GM19025 (cell line): ENCODE measurements at regions not wholly inside any gene's neighbourhood (a gene's known extent, or its start where the extent isn't known, plus 50 kb on each side); places are given as distances from the start of the nearest gene placed in this dataset.
"Not testable (repeated sequence)": the region's sequence is repeated elsewhere in the genome, so short reads cannot be mapped to it uniquely, and the experiment has no call there.

Experiments used
- ATAC-seq: cut with Tn5 transposase; IDR thresholded peaks from one replicate; pipeline ENCODE4 v1.9.1; 2021; ENCODE audit warnings: mild to moderate bottlenecking, low read depth, moderate library complexity; ENCODE audit not compliant: unreplicated experiment

DNA sequence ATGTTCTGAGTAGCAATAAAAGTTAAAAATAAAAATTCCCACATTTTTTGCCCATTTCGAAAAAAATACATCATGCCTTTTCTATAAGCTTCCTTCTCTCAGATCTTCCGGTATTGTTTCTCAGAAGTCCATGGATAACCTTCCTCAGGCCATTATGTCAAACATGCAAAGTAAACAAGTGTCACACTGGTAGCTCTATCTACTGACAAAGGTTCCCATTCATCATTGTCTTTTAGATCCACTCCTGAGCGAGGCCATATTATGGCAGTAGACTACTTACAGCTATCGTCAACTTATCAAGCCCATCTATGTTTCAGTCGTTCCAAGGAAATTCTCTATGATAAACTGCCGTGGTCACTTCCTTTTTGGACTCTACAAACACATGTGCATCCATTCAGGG, 1068.2 kb downstream of the GLUD2 start:
- no peak for ATAC-seq

DNA sequence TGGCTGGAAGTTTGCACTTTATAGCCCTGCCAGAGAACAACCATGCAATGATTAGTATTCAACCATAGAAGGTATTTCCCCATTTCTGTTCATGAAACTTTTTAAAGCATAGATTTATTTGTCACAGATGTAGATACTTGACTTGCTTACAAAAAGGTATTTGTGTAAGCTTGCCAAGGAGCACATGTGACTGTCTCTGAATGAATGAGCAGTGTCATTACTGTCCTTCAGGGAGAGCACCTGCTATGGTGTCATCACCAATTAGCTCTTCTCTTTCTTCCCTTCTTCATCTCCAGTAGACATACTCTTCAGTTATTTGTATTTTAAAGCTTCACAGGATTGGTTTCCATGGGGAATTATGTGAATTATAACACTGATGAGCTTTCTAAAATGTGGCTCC, 1064.7 kb upstream of the GRIA3 start:
- ATAC-seq: no peak

DNA sequence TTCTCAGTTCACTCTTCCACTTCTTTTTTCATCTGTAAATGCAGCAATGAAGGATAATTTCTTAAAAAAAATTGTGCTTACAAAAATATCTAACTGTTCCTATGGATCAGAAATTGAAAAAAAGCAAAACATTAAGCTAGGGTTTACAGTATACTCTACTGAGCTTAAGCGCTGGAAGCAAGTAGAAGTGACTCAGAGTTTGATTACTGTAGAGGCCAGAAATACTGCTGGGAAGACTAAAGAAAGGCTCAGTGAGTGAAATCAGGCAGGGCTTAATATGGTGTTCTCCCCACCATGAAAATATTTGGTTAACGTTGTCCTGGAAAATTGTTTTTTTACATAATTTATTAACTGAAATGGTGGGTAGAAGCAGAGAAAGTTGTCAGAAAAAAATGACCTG, 1061.8 kb upstream of the GRIA3 start:
- ATAC-seq: no peak

DNA sequence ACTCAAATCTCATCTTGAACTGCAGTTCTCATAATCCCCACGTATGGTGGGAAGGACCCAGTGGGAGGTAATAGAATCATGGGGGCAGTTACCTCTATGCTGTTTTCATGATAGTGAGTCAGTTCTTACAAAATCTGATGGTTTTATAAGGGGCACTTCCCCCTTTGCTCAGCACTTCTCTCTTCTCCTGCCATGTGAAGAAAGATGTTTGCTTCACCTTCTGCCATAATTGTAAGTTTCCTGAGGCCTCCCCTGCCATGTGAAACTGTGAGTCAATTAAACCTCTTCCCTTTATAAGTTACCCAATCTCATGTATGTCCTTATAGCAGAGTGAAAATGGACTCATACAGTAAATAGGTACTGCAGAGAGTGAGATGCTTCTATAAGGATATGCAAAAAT, 1050.6 kb upstream of the GRIA3 start:
- no peak for ATAC-seq

DNA sequence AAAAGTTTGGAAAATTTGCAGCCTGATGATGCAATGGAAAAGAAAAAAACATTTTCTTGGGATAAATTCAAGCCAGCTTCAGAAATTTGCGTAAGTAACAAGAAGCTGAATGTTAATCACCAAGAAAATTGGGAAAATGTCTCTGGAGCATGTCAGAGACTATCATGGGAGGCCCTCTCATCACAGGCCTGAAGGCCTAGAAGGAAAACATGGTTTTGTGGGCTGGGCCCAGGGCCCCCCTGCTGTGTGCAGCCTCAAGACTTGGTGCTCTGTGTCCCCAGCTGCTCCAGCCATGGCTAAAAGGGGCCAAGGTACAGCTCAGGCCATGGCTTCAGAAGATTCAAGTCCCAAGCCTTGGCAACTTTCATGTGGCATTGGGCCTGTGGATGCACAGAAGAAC, 1049.8 kb upstream of the GRIA3 start:
- ATAC-seq: no peak

DNA sequence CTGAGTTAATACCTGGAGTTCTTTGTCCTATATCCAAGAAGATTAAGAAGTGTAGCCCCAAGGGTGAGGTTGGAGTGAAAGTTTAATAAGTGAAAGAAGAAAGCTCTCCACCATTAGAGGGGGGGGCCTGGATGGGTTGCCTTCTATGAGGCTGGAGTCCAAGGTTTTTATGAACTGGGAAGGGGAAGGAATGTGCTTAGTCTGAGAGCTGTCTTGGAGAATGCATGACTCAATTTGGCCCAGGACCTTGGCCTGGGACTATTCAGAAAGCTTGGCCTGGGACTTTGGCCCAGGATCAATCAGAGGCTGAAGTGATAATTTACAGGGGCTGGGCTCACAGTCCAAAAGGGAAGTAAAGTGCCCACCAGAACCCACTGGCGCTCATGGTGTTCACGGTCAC, 1049.0 kb upstream of the GRIA3 start:
- ATAC-seq: no peak

DNA sequence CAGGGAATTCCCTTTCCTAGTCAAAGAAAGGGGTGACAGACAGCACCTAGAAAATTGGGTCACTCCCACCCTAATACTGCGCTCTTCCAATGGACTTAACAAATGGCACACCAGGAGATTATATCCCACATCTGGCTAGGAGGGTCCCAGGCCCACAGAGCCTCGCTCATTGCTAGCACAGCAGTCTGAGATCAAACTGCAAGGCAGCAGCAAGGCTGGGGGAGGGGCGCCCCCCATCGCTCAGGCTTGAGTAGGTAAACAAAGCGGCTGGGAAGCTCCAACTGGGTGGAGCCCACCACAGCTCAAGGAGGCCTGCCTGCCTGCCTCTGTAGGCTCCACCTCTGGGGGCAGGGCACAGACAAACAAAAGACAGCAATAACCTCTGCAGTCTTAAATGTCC, 1043.9 kb upstream of the GRIA3 start:
- ATAC-seq: not testable (repeated sequence)

DNA sequence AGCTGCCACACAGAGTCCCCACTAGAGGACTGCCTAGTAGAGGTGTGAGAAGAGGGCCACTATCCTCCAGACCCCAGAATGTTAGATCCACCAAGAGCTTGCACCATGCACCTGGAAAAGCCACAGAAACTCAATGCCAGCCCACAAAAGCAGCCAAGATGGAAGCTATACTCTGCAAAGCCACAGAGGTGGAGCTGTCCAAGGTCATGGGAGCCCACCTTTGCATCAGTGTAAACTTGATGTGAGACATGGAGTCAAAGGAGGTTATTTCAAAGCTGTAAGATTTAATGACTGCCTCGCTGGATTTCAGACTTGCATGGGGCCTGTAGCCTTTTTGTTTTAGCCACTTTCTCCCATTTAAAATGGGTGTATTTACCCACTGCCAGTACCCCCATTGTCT, 1030.1 kb upstream of the GRIA3 start:
- no peak for ATAC-seq

DNA sequence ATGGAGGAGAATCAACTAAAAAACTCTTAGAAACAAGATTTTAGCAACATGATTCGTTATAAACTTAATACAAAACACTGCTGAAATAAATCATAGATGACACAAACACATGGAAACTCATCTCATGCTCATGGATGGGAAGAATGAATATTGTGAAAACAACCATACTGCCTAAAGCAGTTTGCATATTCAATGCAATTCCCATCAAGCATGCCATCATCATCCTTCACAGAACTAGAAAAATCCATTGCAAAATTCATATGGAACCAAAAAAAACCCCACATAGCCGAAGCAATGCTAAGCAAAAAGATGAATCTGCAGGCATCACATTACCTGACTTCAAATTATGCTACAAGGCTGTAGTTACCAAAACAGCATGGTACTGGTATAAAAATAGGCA, 1015.8 kb upstream of the GRIA3 start:
- no peak for ATAC-seq

DNA sequence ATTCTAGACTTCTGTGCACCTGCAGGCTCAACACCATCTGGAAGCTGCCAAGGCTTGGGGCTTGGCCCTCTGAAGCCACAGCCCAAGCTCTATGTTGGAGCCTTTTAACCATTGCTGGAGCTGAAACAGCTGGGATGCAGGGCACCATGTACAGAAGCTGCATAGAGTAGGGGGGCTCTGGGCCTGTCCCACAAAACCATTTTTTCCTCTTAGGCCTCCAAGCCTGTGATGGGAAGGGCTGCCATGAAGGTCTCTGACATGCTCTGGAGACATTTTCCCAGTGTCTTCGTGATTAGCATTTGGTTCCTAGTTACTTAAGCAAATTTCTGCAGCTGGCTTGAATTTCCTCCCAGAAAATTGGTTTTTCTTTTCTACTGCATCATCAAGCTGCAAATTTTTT, 999.3 kb upstream of the GRIA3 start:
- ATAC-seq: no peak

DNA sequence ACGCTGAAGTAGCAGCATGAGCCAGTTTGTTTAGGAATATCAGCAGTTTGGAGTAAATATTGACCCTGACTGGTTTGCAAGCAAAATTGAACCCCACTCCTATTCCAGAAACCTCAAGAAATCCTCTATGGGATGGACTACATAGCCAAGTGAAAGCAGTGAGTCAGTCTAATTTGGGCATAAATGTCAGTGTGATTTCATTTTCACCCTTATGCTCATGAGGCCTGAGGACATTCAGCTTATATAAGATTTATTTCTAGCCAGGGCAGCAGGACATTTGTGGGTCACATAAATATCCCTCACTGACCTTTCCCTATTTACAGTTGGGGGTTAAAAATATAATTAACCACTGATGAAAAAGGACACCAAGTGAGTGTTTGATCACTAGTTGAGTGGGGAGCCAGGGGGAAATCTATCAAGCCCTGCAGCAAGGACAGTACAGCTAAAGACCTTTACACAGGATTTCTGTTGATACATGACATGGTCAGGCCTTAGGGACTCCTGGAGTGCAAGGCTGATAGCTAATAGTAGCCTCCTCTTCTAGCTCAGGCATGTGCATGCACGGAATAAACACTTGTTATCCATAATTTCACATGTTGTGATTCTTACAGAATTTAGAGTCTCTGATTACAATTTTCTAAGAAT, 996.9 kb upstream of the GRIA3 start:
- ATAC-seq: no peak

DNA sequence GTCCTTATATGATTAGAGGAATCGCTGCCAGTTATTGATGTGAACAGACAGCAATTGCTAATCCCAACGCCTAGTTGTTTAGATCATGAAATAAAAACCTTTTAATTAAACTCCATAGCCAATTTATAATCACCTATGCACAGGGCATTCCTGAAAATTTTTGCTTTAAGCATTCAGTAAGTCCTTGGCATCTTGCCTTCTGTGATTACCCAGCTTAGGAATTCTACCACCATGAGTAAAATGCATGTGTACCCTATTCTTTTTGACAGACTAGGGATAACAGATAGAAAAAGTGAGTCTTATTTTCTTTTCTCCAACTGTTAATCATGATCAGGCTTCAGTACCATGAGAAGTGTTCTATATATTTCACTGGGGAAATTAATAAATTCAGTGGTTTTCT, 995.3 kb upstream of the GRIA3 start:
- ATAC-seq: no peak

DNA sequence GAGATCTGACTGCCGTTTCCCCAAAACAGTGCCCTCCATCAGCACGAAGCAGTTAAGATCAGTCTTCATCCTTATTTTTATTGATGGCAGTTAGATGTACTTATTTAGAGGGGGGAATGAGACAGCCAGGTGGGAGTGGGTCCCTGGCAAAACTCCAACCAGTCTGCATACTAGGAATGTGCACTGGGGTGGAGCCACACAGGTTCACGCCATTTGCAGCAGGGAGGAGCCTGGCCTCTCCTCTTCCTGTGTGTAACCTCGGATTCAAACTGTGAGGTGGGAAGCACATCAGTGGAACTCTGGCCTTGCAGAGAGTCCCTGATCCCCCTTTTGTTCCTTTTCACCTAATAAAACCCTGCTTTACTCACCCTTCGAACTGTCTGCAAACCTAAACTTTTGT, 987.7 kb upstream of the GRIA3 start:
- no peak for ATAC-seq

DNA sequence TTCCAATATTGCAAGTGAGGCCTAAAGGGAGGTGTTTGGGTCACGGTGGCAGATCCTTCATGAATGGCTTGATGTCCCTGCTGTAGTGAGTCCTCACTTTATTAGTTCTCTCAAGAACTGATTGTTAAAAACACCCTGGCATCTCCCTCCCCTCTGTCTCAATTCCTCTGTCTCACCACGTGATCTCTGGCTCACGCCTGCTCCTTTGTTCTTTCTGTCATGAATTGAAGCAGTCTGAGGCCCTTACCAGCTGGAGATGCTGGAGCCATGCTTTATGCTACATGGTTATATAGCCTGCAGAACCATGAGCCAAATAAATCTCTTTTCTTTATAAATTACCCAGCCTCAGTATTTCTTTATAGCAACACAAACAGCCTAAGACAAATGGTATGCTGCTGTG, 980.7 kb upstream of the GRIA3 start:
- ATAC-seq: no peak

DNA sequence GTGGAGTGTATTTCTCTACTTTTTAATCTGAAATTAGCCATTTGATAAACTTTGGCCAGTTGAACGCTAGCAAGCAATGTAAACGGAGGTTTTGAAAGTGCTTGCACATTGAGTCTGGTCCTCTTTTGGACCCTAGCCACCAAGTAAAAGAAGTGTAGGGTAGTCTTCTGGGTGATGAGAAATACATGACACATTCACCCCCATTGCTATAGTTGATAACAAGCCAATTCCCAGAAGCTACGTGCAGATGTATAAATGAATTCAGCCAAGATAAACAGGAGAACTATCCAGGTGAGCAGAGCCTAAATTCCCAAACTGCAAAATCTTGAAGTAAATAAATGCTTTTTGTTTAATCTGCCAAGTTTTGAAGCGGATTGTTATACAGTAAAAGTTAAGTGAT, 965.4 kb upstream of the GRIA3 start:
- no peak for ATAC-seq

DNA sequence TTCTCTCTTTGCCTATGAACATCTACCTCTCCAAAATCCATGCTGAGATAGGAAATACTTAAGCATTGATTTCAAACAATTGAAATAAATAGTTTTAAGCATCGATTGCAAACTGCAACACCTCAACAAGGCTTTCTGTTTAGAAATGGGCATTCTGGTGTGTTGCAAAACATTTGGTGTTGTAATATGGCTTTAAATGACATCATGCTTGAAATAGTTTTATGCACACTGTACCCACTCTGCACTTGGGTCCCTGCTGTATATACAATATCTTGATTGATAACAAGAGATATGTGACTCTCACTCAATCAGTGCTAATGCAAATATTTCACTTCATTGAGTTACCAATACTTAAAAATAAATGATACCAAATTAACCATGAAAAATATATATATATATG, 964.9 kb upstream of the GRIA3 start:
- no peak for ATAC-seq

DNA sequence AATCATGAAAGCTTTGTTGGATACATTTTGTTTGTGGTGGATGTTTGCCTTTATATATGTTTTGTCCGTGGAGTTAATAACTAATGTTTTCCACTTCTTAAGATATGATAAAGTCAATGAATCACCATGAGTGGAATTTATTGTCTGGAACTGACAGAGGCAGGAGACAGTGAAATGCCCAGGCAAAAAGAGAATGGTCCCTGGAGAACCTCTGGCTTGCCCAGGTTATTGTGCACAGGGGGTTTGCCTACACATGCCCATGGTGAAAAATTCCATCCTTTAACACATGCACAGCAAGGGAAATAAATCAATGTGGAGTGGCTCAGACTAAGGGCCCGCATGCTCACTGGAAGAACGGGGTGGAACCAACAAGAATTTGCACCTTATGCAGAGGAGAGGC, 964.3 kb upstream of the GRIA3 start:
- no peak for ATAC-seq

DNA sequence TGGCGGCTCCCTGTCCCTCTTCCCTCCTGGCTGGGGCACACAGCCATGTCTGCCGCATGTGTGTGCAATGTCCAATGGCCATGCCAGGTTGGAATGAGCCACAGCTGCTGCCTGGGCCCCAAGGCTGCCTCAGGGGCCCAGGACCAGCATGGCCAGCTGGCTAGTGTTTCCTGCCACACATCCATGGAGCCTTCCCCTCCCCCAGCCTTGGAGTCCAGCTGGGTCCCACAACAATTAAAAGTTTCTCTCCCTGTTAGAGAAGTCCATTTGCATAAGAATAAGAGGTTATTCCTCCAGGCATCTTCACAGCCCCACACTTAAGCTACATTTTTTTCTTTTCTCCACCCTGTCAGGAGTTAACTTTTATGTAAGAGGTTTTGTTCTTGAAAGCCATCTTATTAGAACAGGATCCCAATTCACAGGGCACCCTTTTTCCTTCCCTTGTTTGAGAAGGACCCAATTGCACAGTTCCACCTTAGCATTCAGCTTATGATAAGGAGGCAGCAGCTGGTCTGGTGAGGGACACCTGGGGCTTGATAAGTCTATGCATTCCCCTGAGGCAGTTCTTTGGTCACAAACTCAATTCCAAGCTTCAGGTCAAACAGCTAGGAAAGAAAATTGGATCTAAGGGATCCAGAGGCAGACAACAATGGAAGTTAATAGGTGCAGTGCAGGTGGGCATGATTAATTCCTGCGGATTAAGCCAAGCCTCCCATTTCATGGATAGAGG, 963.3 kb upstream of the GRIA3 start:
- no peak for ATAC-seq

DNA sequence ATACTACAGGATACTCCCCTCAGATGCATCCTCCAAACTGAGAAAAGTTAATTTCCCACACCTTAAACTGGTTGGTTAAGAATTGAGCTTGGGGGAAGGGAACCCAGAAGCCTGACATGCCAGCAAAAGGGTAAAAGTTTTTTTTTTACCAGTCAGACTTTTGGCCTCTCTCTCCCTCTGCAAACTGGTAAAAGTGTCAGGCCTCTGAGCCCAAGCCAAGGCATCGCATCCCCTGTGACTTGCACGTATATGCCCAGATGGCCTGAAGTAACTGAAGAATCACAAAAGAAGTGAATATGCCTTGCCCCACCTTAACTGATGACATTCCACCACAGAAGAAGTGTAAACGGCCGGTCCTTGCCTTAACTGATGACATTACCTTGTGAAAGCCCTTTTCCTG, 962.3 kb upstream of the GRIA3 start:
- ATAC-seq: not testable (repeated sequence)

DNA sequence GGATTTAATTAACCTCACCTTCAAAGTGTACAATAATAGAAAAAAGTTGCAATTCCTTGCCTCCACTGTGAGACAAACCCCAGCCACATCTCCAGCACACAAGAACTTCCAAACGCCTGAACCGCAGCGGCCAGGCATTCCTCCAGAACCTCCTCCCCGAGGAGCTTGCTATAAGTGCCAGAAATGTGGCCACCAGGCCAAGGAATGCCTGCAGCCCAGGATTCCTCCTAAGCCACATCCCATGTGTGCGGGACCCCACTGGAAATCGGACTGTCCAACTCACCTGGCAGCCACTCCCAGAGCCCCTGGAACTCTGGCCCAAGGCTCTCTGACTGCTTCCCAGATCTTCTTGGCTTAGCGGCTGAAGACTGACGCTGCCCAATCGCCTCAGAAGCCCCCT, 959.9 kb upstream of the GRIA3 start:
- not testable (repeated sequence) for ATAC-seq

DNA sequence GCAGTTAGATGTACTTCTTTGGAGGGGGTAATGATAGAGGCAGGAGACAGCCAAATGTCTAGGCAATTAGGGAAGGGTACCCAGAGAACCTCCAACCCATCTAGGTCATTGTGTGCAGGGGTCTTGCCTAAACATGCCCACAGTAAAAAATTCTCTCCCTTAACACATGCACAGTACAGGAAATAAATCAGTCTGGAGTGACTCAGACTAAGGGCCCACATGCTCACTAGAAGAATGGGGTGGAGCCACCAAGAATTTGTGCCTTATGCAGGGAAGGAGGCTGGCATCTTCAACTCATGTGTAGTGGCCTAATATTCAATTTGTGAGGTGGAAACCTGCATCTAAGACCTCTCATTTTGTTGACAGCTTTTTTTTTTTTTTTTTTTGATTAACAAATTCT, 945.3 kb upstream of the GRIA3 start:
- no peak for ATAC-seq

DNA sequence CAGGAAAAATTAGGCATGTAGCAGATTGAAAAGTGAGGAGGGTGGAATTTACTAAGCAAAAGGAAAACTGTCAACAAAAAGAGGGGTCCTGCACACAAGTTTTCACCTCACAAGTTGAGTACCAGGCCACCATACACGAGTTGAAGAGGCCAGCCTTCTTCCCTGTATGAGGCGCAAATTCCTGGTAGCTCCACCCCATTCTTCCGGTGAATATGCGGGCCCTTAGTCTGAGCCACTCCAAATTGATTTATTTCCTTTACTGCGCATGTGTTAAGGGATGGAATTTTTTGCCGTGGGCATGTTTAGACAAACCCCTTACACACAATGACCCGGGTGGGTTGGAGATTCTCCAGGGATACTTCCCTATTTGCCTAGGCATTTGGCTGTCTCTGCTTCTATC, 942.1 kb upstream of the GRIA3 start:
- ATAC-seq: no peak

DNA sequence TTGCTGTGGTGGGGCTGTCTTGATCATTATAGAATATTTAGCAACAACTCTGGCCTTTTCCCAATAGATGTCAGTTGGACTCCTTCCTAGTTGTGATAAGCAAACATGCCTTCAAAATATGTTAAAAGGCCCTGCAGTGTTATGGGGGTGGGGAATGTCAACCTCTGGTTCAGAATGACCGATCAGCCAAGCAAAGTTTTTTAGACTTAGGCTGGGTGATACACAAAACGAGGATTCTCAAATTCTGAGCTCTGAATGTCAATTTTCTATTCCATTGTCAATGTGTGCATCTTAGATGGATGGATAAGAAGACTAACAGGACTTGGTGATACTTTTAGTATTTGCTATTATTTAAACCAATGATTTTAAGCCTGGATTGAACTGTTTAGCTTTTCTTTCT, 940.0 kb upstream of the GRIA3 start:
- no peak for ATAC-seq
